ENCODE measurements at regions not wholly inside any gene's neighbourhood (a gene's known extent, or its start where the extent isn't known, plus 50 kb on each side); places are given as distances from the start of the nearest gene placed in this dataset.
"Not testable (repeated sequence)": the region's sequence is repeated elsewhere in the genome, so short reads cannot be mapped to it uniquely, and the experiment has no call there.

DNA sequence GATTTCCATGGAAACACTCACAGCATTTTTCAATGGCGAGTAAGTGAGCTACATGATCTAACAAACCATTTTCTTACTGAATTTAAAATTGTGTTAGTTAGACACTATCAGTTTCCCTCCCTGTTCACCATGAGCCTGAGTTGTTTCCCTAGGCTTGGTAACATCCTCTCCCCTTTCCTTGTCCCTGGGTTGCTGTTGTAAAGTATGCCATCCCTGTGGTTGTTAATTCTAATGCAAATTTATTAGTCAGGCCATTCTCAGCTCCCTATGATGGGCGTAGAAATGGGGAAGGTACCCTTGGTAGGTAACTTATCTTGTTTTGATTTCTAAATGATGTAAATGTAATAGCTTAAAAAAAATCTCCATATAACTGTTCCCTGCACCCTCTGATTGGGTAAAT, 143.0 kb downstream of the SPATA31A6 start:
- TF ChIP-seq, protein P1, sequence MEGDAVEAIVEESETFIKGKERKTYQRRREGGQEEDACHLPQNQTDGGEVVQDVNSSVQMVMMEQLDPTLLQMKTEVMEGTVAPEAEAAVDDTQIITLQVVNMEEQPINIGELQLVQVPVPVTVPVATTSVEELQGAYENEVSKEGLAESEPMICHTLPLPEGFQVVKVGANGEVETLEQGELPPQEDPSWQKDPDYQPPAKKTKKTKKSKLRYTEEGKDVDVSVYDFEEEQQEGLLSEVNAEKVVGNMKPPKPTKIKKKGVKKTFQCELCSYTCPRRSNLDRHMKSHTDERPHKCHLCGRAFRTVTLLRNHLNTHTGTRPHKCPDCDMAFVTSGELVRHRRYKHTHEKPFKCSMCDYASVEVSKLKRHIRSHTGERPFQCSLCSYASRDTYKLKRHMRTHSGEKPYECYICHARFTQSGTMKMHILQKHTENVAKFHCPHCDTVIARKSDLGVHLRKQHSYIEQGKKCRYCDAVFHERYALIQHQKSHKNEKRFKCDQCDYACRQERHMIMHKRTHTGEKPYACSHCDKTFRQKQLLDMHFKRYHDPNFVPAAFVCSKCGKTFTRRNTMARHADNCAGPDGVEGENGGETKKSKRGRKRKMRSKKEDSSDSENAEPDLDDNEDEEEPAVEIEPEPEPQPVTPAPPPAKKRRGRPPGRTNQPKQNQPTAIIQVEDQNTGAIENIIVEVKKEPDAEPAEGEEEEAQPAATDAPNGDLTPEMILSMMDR (conservative IDR thresholded peaks at IDR 0.05 in 1 of 2, IDR thresholded peaks at IDR 0.05 in 1 of 2; ENCODE audit: low read depth in 1 of 2, low read length in 2 of 2): not testable (repeated sequence)
- not testable (repeated sequence) for TF ChIP-seq EZH2 (IDR thresholded peaks at IDR 0.05; ENCODE audit: low read length, missing control alignments)

Measured in fibroblast of lung (primary cell).